KG1 (cell line): ENCODE measurements at regions not wholly inside any gene's neighbourhood (a gene's known extent, or its start where the extent isn't known, plus 50 kb on each side); places are given as distances from the start of the nearest gene placed in this dataset.
A peak's percentile ranks its signal among the peaks of the same experiment; 100 is the strongest.
"Not testable (repeated sequence)": the region's sequence is repeated elsewhere in the genome, so short reads cannot be mapped to it uniquely, and the experiment has no call there.

Experiments
- DNase-seq: peaks from one replicate; lab custom pipeline; 2025; lab: John Stamatoyannopoulos, UW

- DNase-seq, result not testable (repeated sequence)
These were observed 183.1 kb upstream of the NOTCH2NLA start for GRCh38 chr1:146411923-146412322.

GRCh38 chr1:146409817-146410441 lies 181.1 kb upstream of the NOTCH2NLA start:
- DNase-seq, result not testable (repeated sequence)

- DNase-seq, result not testable (repeated sequence)
These were observed 180.4 kb upstream of the NOTCH2NLA start for GRCh38 chr1:146409116-146409801.

- DNase-seq, result not testable (repeated sequence)
These were observed 172.5 kb upstream of the NOTCH2NLA start for GRCh38 chr1:146401281-146401825.

GRCh38 chr1:146400173-146401121 lies 171.6 kb upstream of the NOTCH2NLA start:
- not testable (repeated sequence) for DNase-seq

GRCh38 chr1:146399225-146399624 lies 170.4 kb upstream of the NOTCH2NLA start:
- DNase-seq, result not testable (repeated sequence)

GRCh38 chr1:146396801-146397200 lies 168.0 kb upstream of the NOTCH2NLA start:
- not testable (repeated sequence) for DNase-seq

GRCh38 chr1:146396242-146396641 lies 167.4 kb upstream of the NOTCH2NLA start:
- DNase-seq, result not testable (repeated sequence)

GRCh38 chr1:146393796-146394195 lies 165.0 kb upstream of the NOTCH2NLA start:
- not testable (repeated sequence) for DNase-seq

GRCh38 chr1:146393154-146393553 lies 164.3 kb upstream of the NOTCH2NLA start:
- DNase-seq, result not testable (repeated sequence)

- not testable (repeated sequence) for DNase-seq
These were observed 160.4 kb upstream of the NOTCH2NLA start for GRCh38 chr1:146389178-146389577.

GRCh38 chr1:146387750-146388469 lies 159.1 kb upstream of the NOTCH2NLA start:
- DNase-seq, result not testable (repeated sequence)

- peak; percentile 47 for DNase-seq
These were observed 158.3 kb upstream of the NOTCH2NLA start for GRCh38 chr1:146386851-146387749.

GRCh38 chr1:146381196-146381595 lies 152.4 kb upstream of the NOTCH2NLA start:
- DNase-seq, result not testable (repeated sequence)

GRCh38 chr1:146376708-146377496 lies 148.1 kb upstream of the NOTCH2NLA start:
- DNase-seq, result peak; percentile 62

- peak; percentile 50 for DNase-seq
These were observed 147.5 kb upstream of the NOTCH2NLA start for GRCh38 chr1:146376309-146376707.

GRCh38 chr1:146375108-146375507 lies 146.3 kb upstream of the NOTCH2NLA start:
- DNase-seq, result not testable (repeated sequence)

GRCh38 chr1:146369940-146370339 lies 141.1 kb upstream of the NOTCH2NLA start:
- not testable (repeated sequence) for DNase-seq

GRCh38 chr1:146355373-146355772 lies 126.6 kb upstream of the NOTCH2NLA start:
- DNase-seq, result not testable (repeated sequence)
